Ectodermal cell (in vitro differentiated cells): ENCODE measurements at regions not wholly inside any gene's neighbourhood (a gene's known extent, or its start where the extent isn't known, plus 50 kb on each side); places are given as distances from the start of the nearest gene placed in this dataset.
"Not testable (repeated sequence)": the region's sequence is repeated elsewhere in the genome, so short reads cannot be mapped to it uniquely, and the experiment has no call there.

ENCODE experiments used
- H3K27ac ChIP-seq: 2 replicates; pipeline ENCODE4 v1.7.0; 2013; ENCODE audit warnings: mild to moderate bottlenecking, low read depth, low read length; ENCODE audit not compliant: insufficient read depth, poor library complexity, severe bottlenecking
- H3K27me3 ChIP-seq: 2 replicates; pipeline ENCODE4 v1.7.0; 2013; ENCODE audit warnings: mild to moderate bottlenecking, low read length; ENCODE audit not compliant: insufficient read depth, control insufficient read depth, poor library complexity, severe bottlenecking
- H3K36me3 ChIP-seq: one replicate; pipeline ENCODE4 v1.7.0; 2013; ENCODE audit warnings: low read length; ENCODE audit not compliant: control insufficient read depth, insufficient read depth
- H3K4me1 ChIP-seq: one replicate; pipeline ENCODE4 v1.7.0; 2013; ENCODE audit warnings: low read length; ENCODE audit not compliant: control insufficient read depth, insufficient read depth
- H3K4me3 ChIP-seq: 2 replicates; pipeline ENCODE4 v1.7.0; 2013; ENCODE audit warnings: low read depth, low read length, control low read depth; ENCODE audit not compliant: insufficient read depth
- H3K9me3 ChIP-seq: 2 replicates; pipeline ENCODE4 v1.7.0; 2013; ENCODE audit warnings: mild to moderate bottlenecking, low read length, moderate library complexity; ENCODE audit not compliant: control insufficient read depth
- WGBS, 2 experiments: methylation state at CpG; one replicate each; pipeline ENCODE4 v1.1.7; 2013; ENCODE audit warnings: missing lambda C conversion rate in 2 of 2; 5-methylcytosine and 5-hydroxymethylcytosine counted together

- not testable (repeated sequence) for H3K4me3 ChIP-seq, H3K9me3 ChIP-seq, H3K27ac ChIP-seq, H3K36me3 ChIP-seq, H3K27me3 ChIP-seq, H3K4me1 ChIP-seq
- 80 to 93% methylated on average over 1 to 2 of the region's 12 CpGs for WGBS, 2 experiments
Observed at GRCh38 chr21:5066682-5067251, 5454.6 kb upstream of the TPTE start.

GRCh38 chr21:5067326-5068048, 5453.9 kb upstream of the TPTE start:
- H3K4me3 ChIP-seq, H3K36me3 ChIP-seq, H3K9me3 ChIP-seq, H3K27me3 ChIP-seq, H3K27ac ChIP-seq, H3K4me1 ChIP-seq: not testable (repeated sequence)
- 90% methylated on average over 2 of the region's 15 CpGs for WGBS, 2 experiments

- not testable (repeated sequence) for H3K27ac ChIP-seq, H3K4me1 ChIP-seq, H3K4me3 ChIP-seq, H3K27me3 ChIP-seq, H3K9me3 ChIP-seq, H3K36me3 ChIP-seq
- WGBS, 2 experiments = no CpG with 5 or more reads among the region's 5 CpGs
Observed at GRCh38 chr21:5068649-5069048, 5452.7 kb upstream of the TPTE start.

GRCh38 chr21:5071180-5071579, 5450.2 kb upstream of the TPTE start:
- H3K27ac ChIP-seq, H3K4me3 ChIP-seq, H3K9me3 ChIP-seq, H3K4me1 ChIP-seq, H3K27me3 ChIP-seq, H3K36me3 ChIP-seq: not testable (repeated sequence)
- WGBS, 2 experiments = no CpG with 5 or more reads among the region's 2 CpGs

- H3K4me1 ChIP-seq, H3K9me3 ChIP-seq, H3K27ac ChIP-seq, H3K27me3 ChIP-seq, H3K4me3 ChIP-seq, H3K36me3 ChIP-seq: not testable (repeated sequence)
- WGBS, 2 experiments = no CpG with 5 or more reads among the region's 7 CpGs
Observed at GRCh38 chr21:5076854-5077253, 5444.5 kb upstream of the TPTE start.

- H3K4me1 ChIP-seq, H3K9me3 ChIP-seq, H3K4me3 ChIP-seq, H3K27me3 ChIP-seq, H3K27ac ChIP-seq, H3K36me3 ChIP-seq: not testable (repeated sequence)
- WGBS, 2 experiments = no CpG with 5 or more reads among the region's 8 CpGs
Observed at GRCh38 chr21:5079361-5079760, 5442.0 kb upstream of the TPTE start.

- H3K36me3 ChIP-seq, H3K4me3 ChIP-seq, H3K27me3 ChIP-seq, H3K27ac ChIP-seq, H3K4me1 ChIP-seq, H3K9me3 ChIP-seq: not testable (repeated sequence)
- WGBS, 2 experiments = no CpG with 5 or more reads among the region's 5 CpGs
Observed at GRCh38 chr21:5080015-5080414, 5441.4 kb upstream of the TPTE start.

GRCh38 chr21:5084246-5084645, 5437.1 kb upstream of the TPTE start:
- H3K9me3 ChIP-seq, H3K36me3 ChIP-seq, H3K27me3 ChIP-seq, H3K4me3 ChIP-seq, H3K27ac ChIP-seq, H3K4me1 ChIP-seq: not testable (repeated sequence)
- 86% methylated on average over 2 of the region's 8 CpGs; no CpG with 5 or more reads in 1 of the 2 experiments for WGBS, 2 experiments

- H3K4me1 ChIP-seq, H3K27ac ChIP-seq, H3K36me3 ChIP-seq, H3K27me3 ChIP-seq, H3K9me3 ChIP-seq, H3K4me3 ChIP-seq: not testable (repeated sequence)
- no CpG with 5 or more reads among the region's 13 CpGs for WGBS, 2 experiments
Observed at GRCh38 chr21:5085456-5085855, 5435.9 kb upstream of the TPTE start.

GRCh38 chr21:5086416-5086815, 5435.0 kb upstream of the TPTE start:
- H3K27me3 ChIP-seq, H3K4me1 ChIP-seq, H3K4me3 ChIP-seq, H3K9me3 ChIP-seq, H3K27ac ChIP-seq, H3K36me3 ChIP-seq: not testable (repeated sequence)
- WGBS, 2 experiments = 80 to 86% methylated on average over 1 to 2 of the region's 17 CpGs

GRCh38 chr21:5088820-5089219, 5432.6 kb upstream of the TPTE start:
- not testable (repeated sequence) for H3K36me3 ChIP-seq, H3K27ac ChIP-seq, H3K27me3 ChIP-seq, H3K4me1 ChIP-seq, H3K9me3 ChIP-seq, H3K4me3 ChIP-seq
- no CpG with 5 or more reads among the region's 20 CpGs for WGBS, 2 experiments
